Naive thymus-derived CD4-positive, alpha-beta T cell (primary cell): ENCODE measurements at regions not wholly inside any gene's neighbourhood (a gene's known extent, or its start where the extent isn't known, plus 50 kb on each side); places are given as distances from the start of the nearest gene placed in this dataset.

Experiments
- ATAC-seq: fragments of 150-1000 bp; cut with Tn5 transposase; 2 replicates; pipeline ENCODE4 v1.10.0; 2021; ENCODE audit warnings: mild to moderate bottlenecking, moderate library complexity
- CTCF ChIA-PET: fragments of 350-600 bp; sonication (Branson Sonifier 250); formaldehyde crosslinking; loops from one replicate; lab custom pipeline; 2021; ENCODE audit warnings: antibody characterized with exemption; lab: Charles Lee
- POLR2A ChIA-PET: fragments of 350-600 bp; sonication (Branson Sonifier 250); formaldehyde crosslinking; loops from one replicate; lab custom pipeline; 2021; ENCODE audit warnings: antibody characterized with exemption, inconsistent platforms; lab: Charles Lee
- DNase-seq, 9 donors: peaks; one replicate each; pipeline versions ENCODE4 v3.0.0 to v3.0.0-alpha.2; 2020 to 2022; ENCODE audit warnings: mixed read lengths in 1 of 9
- H3K27ac ChIP-seq: one replicate; pipeline ENCODE4 v1.7.0; 2013; ENCODE audit warnings: mild to moderate bottlenecking, low read depth, low read length, moderate library complexity
- H3K27me3 ChIP-seq, 2 donors: one replicate each; pipeline ENCODE4 v1.7.0; 2013; ENCODE audit warnings: low read length in 2 of 2, mild to moderate bottlenecking in 2 of 2, moderate library complexity in 2 of 2; ENCODE audit not compliant: control insufficient read depth in 2 of 2, insufficient read depth in 2 of 2
- H3K36me3 ChIP-seq, 3 experiments: 1 replicate in 2 of 3; 2 replicates in 1 of 3; pipeline ENCODE4 v1.7.0; 2013; ENCODE audit warnings: low read length in 3 of 3, mild to moderate bottlenecking in 3 of 3, moderate library complexity in 1 of 3; ENCODE audit not compliant: insufficient read depth in 3 of 3, control insufficient read depth in 2 of 3
- H3K4me1 ChIP-seq, 2 donors: one replicate each; pipeline ENCODE4 v1.7.0; 2013; ENCODE audit warnings: low read length in 2 of 2, mild to moderate bottlenecking in 2 of 2, moderate library complexity in 1 of 2; ENCODE audit not compliant: control insufficient read depth in 2 of 2, insufficient read depth in 2 of 2
- H3K4me3 ChIP-seq: 2 replicates; pipeline ENCODE4 v1.7.0; 2013; ENCODE audit warnings: mild to moderate bottlenecking, low read length
- H3K9me3 ChIP-seq, 3 experiments: 1 replicate in 2 of 3; 2 replicates in 1 of 3; pipeline ENCODE4 v1.7.0; 2013; ENCODE audit warnings: low read length in 3 of 3; ENCODE audit not compliant: control insufficient read depth in 2 of 3
- H3K27ac Mint-ChIP-seq, 9 donors: one replicate each; pipeline ENCODE4 v1.8.0; 2020 to 2022; ENCODE audit warnings: mixed read lengths in 9 of 9, mild to moderate bottlenecking in 8 of 9, moderate library complexity in 5 of 9, inconsistent platforms in 2 of 9
- H3K27me3 Mint-ChIP-seq, 5 donors: one replicate each; pipeline ENCODE4 v1.8.0; 2021 to 2022; ENCODE audit warnings: mixed read lengths in 5 of 5, mild to moderate bottlenecking in 1 of 5
- H3K36me3 Mint-ChIP-seq, 5 donors: one replicate each; pipeline ENCODE4 v1.8.0; 2020 to 2022; ENCODE audit warnings: mixed read lengths in 5 of 5, mild to moderate bottlenecking in 3 of 5, inconsistent platforms in 1 of 5
- H3K4me1 Mint-ChIP-seq, 7 donors: one replicate each; pipeline ENCODE4 v1.8.0; 2020 to 2022; ENCODE audit warnings: mixed read lengths in 7 of 7, mild to moderate bottlenecking in 3 of 7, inconsistent platforms in 1 of 7
- H3K4me3 Mint-ChIP-seq, 10 donors: one replicate each; pipeline ENCODE4 v1.8.0; 2020 to 2022; ENCODE audit warnings: mild to moderate bottlenecking in 10 of 10, mixed read lengths in 10 of 10, moderate library complexity in 6 of 10, inconsistent platforms in 2 of 10
- H3K9me3 Mint-ChIP-seq, 11 donors: one replicate each; pipeline ENCODE4 v1.8.0; 2020 to 2022; ENCODE audit warnings: mixed read lengths in 11 of 11, mild to moderate bottlenecking in 4 of 11, inconsistent platforms in 1 of 11, moderate library complexity in 1 of 11
- intact Hi-C, 2 donors: fragments of 100-400 bp; cut with micrococcal nuclease; formaldehyde crosslinking; loops; one replicate each; pipeline ENCODE4 v1.15.1; 2023

DNA sequence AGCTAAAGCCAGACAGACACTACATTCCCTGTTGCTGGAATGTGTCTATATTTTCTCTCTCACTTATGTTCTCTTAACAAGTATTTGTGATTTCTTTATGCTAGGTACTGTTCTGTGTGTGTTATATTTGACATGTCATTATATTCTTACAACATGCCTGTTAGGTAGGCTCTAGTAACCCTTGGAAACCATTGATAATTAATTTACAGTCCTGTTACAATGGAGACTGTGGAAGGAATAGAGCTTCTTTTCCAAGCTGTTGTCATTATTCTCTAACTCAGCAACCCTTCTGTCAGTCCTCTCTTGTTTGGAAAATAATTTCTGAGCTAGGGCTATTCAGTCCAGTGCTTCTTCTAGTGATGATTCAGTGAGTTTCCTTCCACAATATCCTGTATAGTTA lies 419.1 kb upstream of the BOD1L1 start:
- H3K27me3 Mint-ChIP-seq: no peaks in the 10 kb centered on the region
- no peaks in the 10 kb centered on the region for H3K4me1 ChIP-seq
- peaks cover 0 to 5% (median 0%) of the 10 kb centered on the region in 11 donors for H3K9me3 Mint-ChIP-seq
- intact Hi-C loops: no loop called here
- ChIA-PET POLR2A (no interaction called here), CTCF (no interaction called here)
- no peaks in the 10 kb centered on the region for H3K36me3 ChIP-seq
- no peak overlapping the region for H3K27ac ChIP-seq
- H3K36me3 Mint-ChIP-seq: no peaks in the 10 kb centered on the region
- DNase-seq (no peak), ATAC-seq (no peak)
- no peaks in the 10 kb centered on the region for H3K27me3 ChIP-seq
- H3K9me3 ChIP-seq: no peaks in the 10 kb centered on the region
- no peak overlapping the region for H3K27ac Mint-ChIP-seq
- H3K4me3 ChIP-seq: no peak overlapping the region
- peaks cover 0 to 2% (median 0%) of the 10 kb centered on the region in 7 donors for H3K4me1 Mint-ChIP-seq
- H3K4me3 Mint-ChIP-seq: no peak overlapping the region

DNA sequence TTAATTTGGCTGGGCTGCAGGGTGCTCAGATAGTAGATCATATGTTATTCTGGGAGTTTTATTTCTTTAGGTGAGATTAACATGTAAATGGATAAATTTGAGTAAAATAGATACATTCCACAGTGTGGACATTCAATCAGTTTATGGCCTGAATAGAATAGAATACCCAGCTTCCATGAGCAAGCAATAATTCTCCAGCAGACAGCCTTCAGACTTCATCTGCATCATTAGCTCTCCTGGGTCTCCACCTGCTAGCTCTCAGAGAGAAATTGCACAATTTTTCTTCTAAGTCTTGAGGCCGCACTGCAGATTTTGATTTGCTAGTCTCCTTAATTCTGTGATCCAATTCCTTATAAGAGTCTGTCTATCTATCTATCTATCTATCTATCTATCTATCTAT lies 420.3 kb upstream of the BOD1L1 start:
- H3K36me3 ChIP-seq: no peaks in the 10 kb centered on the region
- Mint-ChIP-seq H3K4me3 (no peak overlapping the region), H3K36me3 (no peaks in the 10 kb centered on the region), H3K27me3 (no peaks in the 10 kb centered on the region), H3K4me1 (peaks cover 0 to 2% (median 0%) of the 10 kb centered on the region in 7 donors), H3K27ac (no peak overlapping the region), H3K9me3 (peaks cover 0 to 5% (median 0%) of the 10 kb centered on the region in 11 donors)
- intact Hi-C loops: no loop called here
- no peaks in the 10 kb centered on the region for H3K4me1 ChIP-seq
- H3K9me3 ChIP-seq: no peaks in the 10 kb centered on the region
- H3K27me3 ChIP-seq: no peaks in the 10 kb centered on the region
- ChIA-PET POLR2A (no interaction called here), CTCF (interaction anchor here (0.6 kb wide), 1 partner anchor 1312 kb away, joined by 3 read pairs; no protein-coding TSS in a partner anchor)
- no peak overlapping the region for H3K4me3 ChIP-seq
- H3K27ac ChIP-seq: no peak overlapping the region
- DNase-seq (no peak), ATAC-seq (no peak)

DNA sequence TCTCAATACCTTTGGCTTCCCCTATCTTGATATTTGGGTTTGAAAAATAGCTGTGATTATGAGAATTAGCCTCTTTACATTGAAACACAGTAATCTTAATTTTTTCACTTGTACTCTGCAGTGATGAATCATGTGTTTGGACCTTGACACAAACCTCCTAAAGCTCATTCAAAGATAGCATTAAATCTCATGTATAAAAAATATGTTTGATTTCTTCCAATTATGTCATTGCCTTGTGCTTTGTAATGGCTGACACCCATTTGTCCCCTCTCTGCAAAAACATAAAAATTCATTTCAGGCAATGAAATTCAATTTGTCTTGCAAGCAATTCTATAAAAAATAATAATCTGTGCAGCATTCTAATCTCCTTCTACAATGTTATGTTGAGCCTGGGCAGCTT lies 422.4 kb upstream of the BOD1L1 start:
- H3K36me3 ChIP-seq: no peaks in the 10 kb centered on the region
- no peaks in the 10 kb centered on the region for H3K36me3 Mint-ChIP-seq
- H3K4me3 ChIP-seq: no peak overlapping the region
- peaks cover 0 to 5% (median 0%) of the 10 kb centered on the region in 11 donors for H3K9me3 Mint-ChIP-seq
- H3K4me3 Mint-ChIP-seq: no peak overlapping the region
- H3K27ac ChIP-seq: no peak overlapping the region
- ChIA-PET POLR2A (no interaction called here), CTCF (no interaction called here)
- DNase-seq (no peak), ATAC-seq (no peak)
- H3K27me3 Mint-ChIP-seq: no peaks in the 10 kb centered on the region
- no peaks in the 10 kb centered on the region for H3K27me3 ChIP-seq
- H3K9me3 ChIP-seq: no peaks in the 10 kb centered on the region
- H3K4me1 Mint-ChIP-seq: no peaks in the 10 kb centered on the region
- intact Hi-C loops: no loop called here
- no peak overlapping the region for H3K27ac Mint-ChIP-seq
- no peaks in the 10 kb centered on the region for H3K4me1 ChIP-seq

GRCh38 chr4:14053291-14053690 lies 425.8 kb upstream of the BOD1L1 start:
- H3K4me1 Mint-ChIP-seq: no peaks in the 10 kb centered on the region

GRCh38 chr4:14054391-14054790 lies 426.9 kb upstream of the BOD1L1 start:
- ATAC-seq: no peak
- ChIA-PET POLR2A (no interaction called here), CTCF (no interaction called here)
- Mint-ChIP-seq H3K36me3 (no peaks in the 10 kb centered on the region), H3K27ac (no peak overlapping the region), H3K27me3 (peaks cover 0 to 5% (median 0%) of the 10 kb centered on the region in 5 donors), H3K4me1 (no peaks in the 10 kb centered on the region), H3K9me3 (peaks cover 0 to 8% (median 0%) of the 10 kb centered on the region in 11 donors), H3K4me3 (no peak overlapping the region)
- H3K27me3 ChIP-seq: no peaks in the 10 kb centered on the region
- H3K36me3 ChIP-seq: no peaks in the 10 kb centered on the region
- no peaks in the 10 kb centered on the region for H3K9me3 ChIP-seq
- no peaks in the 10 kb centered on the region for H3K4me1 ChIP-seq
- DNase-seq: no peak
- no peak overlapping the region for H3K4me3 ChIP-seq
- H3K27ac ChIP-seq: no peak overlapping the region
- intact Hi-C loops: no loop called here

More at GRCh38 chr4:14053291-14053690, 425.8 kb upstream of the BOD1L1 start:
- Mint-ChIP-seq H3K27me3 (peaks cover 0 to 5% (median 0%) of the 10 kb centered on the region in 5 donors), H3K36me3 (no peaks in the 10 kb centered on the region), H3K27ac (no peak overlapping the region), H3K9me3 (peaks cover 0 to 8% (median 0%) of the 10 kb centered on the region in 11 donors), H3K4me3 (no peak overlapping the region)
- POLR2A ChIA-PET: no interaction called here
- CTCF ChIA-PET: no interaction called here
- no peaks in the 10 kb centered on the region for H3K4me1 ChIP-seq
- no peaks in the 10 kb centered on the region for H3K9me3 ChIP-seq
- no peak overlapping the region for H3K27ac ChIP-seq
- DNase-seq (no peak), ATAC-seq (no peak)
- no peak overlapping the region for H3K4me3 ChIP-seq
- no peaks in the 10 kb centered on the region for H3K27me3 ChIP-seq
- no peaks in the 10 kb centered on the region for H3K36me3 ChIP-seq
- intact Hi-C loops: no loop called here

DNA sequence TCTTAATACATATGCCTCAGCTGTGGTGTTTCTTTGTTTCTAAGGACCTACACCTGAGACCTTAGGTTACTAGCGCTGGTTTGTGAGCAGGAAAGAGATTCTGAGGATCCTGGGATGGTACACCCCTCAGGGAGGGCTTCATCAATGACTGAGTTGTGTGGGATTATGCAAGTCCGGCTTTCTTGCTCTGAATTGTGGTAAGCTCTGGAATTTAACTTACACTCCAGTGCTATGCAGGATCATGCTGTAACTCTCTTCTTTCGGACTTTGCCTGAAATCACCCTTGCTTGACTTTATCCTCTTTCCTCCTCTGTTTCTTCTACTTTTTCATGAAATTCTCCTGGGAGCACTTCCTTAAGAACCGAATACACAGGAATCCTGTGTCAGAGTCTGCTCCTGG lies 431.5 kb upstream of the BOD1L1 start:
- CTCF ChIA-PET: no interaction called here
- Histone ChIP-seq H3K4me1 (no peaks in the 10 kb centered on the region), H3K36me3 (no peaks in the 10 kb centered on the region), H3K4me3 (no peak overlapping the region), H3K27me3 (no peaks in the 10 kb centered on the region), H3K9me3 (no peaks in the 10 kb centered on the region), H3K27ac (no peak overlapping the region)
- Mint-ChIP-seq H3K9me3 (peaks cover 0 to 8% (median 0%) of the 10 kb centered on the region in 11 donors), H3K36me3 (no peaks in the 10 kb centered on the region), H3K4me1 (no peaks in the 10 kb centered on the region), H3K27ac (no peak overlapping the region), H3K27me3 (peaks cover 0 to 5% (median 0%) of the 10 kb centered on the region in 5 donors), H3K4me3 (no peak overlapping the region)
- ATAC-seq (no peak), DNase-seq (no peak)
- intact Hi-C loops: no loop called here
- POLR2A ChIA-PET: no interaction called here

DNA sequence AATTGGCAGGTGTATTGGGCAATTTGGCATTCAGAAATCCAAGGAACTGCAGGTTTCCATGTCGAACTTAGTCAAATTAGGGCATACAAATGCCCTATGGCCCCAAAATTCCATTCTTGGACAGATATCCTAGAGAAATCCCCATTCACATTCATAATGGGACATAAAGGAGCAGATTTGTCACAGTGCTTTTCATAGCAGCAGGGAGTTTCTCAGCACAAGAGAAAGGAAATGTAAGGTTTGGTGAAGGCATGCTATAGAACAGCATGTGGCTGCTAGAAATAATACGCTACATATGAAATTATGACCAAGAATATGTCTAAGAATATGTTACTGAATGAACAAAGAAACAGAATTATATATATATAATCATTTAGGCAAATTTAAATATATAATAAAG lies 437.5 kb upstream of the BOD1L1 start:
- Mint-ChIP-seq H3K27ac (no peak overlapping the region), H3K27me3 (peaks cover 0 to 4% (median 0%) of the 10 kb centered on the region in 5 donors), H3K4me1 (no peaks in the 10 kb centered on the region), H3K9me3 (peaks cover 0 to 4% (median 0%) of the 10 kb centered on the region in 11 donors), H3K4me3 (no peak overlapping the region), H3K36me3 (no peaks in the 10 kb centered on the region)
- H3K36me3 ChIP-seq: no peaks in the 10 kb centered on the region
- H3K27ac ChIP-seq: no peak overlapping the region
- ATAC-seq (no peak), DNase-seq (no peak)
- no peaks in the 10 kb centered on the region for H3K27me3 ChIP-seq
- ChIA-PET CTCF (no interaction called here), POLR2A (no interaction called here)
- H3K4me1 ChIP-seq: no peaks in the 10 kb centered on the region
- H3K9me3 ChIP-seq: no peaks in the 10 kb centered on the region
- intact Hi-C loops: no loop called here
- no peak overlapping the region for H3K4me3 ChIP-seq
